ENCODE measurements at regions not wholly inside any gene's neighbourhood (a gene's known extent, or its start where the extent isn't known, plus 50 kb on each side); places are given as distances from the start of the nearest gene placed in this dataset.
"Not testable (repeated sequence)": the region's sequence is repeated elsewhere in the genome, so short reads cannot be mapped to it uniquely, and the experiment has no call there.

DNA sequence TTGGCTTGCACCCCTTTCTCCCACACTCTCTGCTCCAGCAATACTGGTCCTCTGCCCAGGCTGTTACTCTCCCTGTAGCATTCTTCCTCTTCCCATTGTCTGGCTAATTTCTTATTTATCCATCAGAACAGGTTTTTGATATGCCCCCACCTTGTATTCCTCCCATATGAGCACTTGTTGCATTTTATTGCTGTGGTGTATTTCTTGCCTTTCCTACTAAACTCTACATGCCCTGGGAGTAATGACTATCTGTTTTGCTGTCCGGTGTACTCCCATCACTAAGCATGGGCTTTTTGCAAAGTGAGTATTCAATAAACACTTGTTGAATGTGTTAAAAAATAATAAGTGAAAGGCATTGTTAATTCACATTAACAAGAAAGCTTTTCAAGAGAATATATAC lies 104.3 kb upstream of the RANBP3L start:
- Histone ChIP-seq H3K9me3 (no peaks in the 10 kb centered on the region), H3K27me3 (no peaks in the 10 kb centered on the region), H3K4me3 (no peak overlapping the region), H3K4me1 (no peaks in the 10 kb centered on the region), H3K36me3 (ENCODE audit: low read depth, missing control alignments) (no peaks in the 10 kb centered on the region), H3K27ac (no peak overlapping the region)
- no peak for TF ChIP-seq POLR2A (IDR thresholded peaks at IDR 0.05)
- TF ChIP-seq, protein P1, sequence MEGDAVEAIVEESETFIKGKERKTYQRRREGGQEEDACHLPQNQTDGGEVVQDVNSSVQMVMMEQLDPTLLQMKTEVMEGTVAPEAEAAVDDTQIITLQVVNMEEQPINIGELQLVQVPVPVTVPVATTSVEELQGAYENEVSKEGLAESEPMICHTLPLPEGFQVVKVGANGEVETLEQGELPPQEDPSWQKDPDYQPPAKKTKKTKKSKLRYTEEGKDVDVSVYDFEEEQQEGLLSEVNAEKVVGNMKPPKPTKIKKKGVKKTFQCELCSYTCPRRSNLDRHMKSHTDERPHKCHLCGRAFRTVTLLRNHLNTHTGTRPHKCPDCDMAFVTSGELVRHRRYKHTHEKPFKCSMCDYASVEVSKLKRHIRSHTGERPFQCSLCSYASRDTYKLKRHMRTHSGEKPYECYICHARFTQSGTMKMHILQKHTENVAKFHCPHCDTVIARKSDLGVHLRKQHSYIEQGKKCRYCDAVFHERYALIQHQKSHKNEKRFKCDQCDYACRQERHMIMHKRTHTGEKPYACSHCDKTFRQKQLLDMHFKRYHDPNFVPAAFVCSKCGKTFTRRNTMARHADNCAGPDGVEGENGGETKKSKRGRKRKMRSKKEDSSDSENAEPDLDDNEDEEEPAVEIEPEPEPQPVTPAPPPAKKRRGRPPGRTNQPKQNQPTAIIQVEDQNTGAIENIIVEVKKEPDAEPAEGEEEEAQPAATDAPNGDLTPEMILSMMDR (IDR thresholded peaks at IDR 0.05), result no peak
- no peak for DNase-seq
- intact Hi-C loops (cut with DNase I; ENCODE audit: low total_unique reads), result no loop called here
- 95 to 100% methylated on average over 1 of the region's 1 CpG for WGBS, 2 donors

DNA sequence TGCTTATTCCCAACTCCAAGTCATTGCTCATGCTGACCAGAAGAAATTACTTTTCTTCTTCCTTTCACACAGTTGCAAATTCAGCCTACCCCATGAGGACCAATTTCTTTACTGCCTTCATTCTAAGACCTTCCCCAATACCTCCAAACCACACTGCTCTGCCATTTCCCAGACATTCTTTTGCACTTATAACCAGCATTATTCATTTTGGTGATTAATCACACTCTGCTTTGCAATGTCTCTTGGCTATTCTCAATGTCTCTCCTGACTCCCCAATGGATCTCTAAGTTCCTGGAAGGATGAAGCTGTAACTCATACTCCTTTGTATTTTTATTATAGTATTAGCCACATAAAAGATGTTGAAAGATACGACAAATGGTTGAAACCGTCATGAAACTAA lies 105.7 kb upstream of the RANBP3L start:
- Histone ChIP-seq H3K4me1 (no peaks in the 10 kb centered on the region), H3K27ac (no peak overlapping the region), H3K36me3 (ENCODE audit: low read depth, missing control alignments) (no peaks in the 10 kb centered on the region), H3K27me3 (no peaks in the 10 kb centered on the region), H3K4me3 (no peak overlapping the region), H3K9me3 (no peaks in the 10 kb centered on the region)
- intact Hi-C loops (cut with DNase I; ENCODE audit: low total_unique reads), result no loop called here
- TF ChIP-seq, protein P1 (IDR thresholded peaks at IDR 0.05), result no peak
- no peak for TF ChIP-seq POLR2A (IDR thresholded peaks at IDR 0.05)
- DNase-seq, result no peak
- 94% methylated on average over 2 of the region's 2 CpGs for WGBS, 2 donors

DNA sequence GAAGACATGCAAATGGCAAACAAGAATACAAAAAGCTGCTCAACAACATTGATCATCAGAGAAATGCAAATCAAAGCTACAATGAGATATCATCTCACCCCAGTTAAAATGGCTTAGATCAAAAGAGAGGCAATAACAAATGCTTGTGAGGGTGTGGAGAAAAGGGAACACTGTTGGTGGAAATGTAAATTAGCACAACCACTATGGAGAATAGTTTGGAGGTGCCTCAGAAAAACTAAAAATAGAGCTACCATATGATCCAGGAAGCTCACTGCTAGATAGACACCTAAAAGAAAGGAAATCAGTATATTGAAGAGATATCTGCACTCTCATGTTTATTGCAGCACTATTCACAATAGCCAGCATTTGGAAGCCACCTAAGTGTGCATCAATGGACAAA lies 108.0 kb upstream of the RANBP3L start:
- H3K27ac ChIP-seq; H3K36me3 ChIP-seq (ENCODE audit: low read depth, missing control alignments); H3K27me3 ChIP-seq; H3K4me1 ChIP-seq; DNase-seq; H3K9me3 ChIP-seq; intact Hi-C loops (cut with DNase I; ENCODE audit: low total_unique reads); H3K4me3 ChIP-seq: not testable (repeated sequence)

DNA sequence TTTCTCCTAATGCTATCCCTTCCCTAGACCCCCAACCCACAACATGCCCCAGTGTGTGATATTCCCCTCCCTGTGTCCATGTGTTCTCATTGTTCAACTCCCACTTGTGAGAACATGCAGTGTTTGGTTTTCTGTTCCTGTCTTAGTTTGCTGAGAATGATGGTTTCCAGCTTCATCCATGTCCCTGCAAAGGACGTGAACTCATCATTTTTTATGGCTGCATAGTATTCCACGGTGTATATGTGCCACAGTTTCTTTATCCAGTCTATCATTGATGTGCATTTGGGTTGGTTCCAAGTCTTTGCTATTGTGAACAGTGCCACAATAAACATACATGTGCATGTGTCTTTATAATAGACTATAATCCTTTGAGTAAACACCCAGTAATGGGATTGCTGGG lies 109.0 kb upstream of the RANBP3L start:
- H3K9me3 ChIP-seq; H3K36me3 ChIP-seq (ENCODE audit: low read depth, missing control alignments); intact Hi-C loops (cut with DNase I; ENCODE audit: low total_unique reads); H3K27ac ChIP-seq; H3K27me3 ChIP-seq; DNase-seq; H3K4me3 ChIP-seq; H3K4me1 ChIP-seq: not testable (repeated sequence)
- 89 to 93% methylated on average over 2 of the region's 2 CpGs for WGBS, 2 donors

DNA sequence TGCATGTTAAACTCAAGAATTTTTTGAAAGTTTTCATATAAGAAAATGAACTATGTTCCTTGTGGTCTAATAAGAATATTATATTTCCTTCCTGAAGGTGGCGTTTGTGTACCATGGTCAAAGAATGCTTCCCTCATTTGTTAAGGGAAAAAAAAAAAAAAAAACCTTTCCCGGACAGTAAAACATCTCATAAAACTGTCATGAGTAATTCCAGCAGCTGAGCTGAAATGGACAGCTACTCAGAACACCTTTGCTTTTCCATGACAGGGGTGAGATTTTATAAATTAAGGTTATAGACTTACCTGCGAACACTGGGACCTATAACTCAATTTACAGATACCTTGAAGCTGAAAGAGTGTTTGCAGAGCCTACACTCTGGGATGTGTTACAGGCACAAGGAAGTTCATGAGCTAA lies 113.2 kb upstream of the RANBP3L start:
- intact Hi-C loops (cut with DNase I; ENCODE audit: low total_unique reads), result loop anchor here (5.0 kb wide), 1 partner anchor 277 kb away; no protein-coding TSS in a partner anchor
- H3K4me3 ChIP-seq, result no peak overlapping the region
- H3K36me3 ChIP-seq (ENCODE audit: low read depth, missing control alignments), result no peaks in the 10 kb centered on the region
- no peak for DNase-seq
- 40 to 41% methylated on average over 3 of the region's 3 CpGs for WGBS, 2 donors
- no peaks in the 10 kb centered on the region for H3K4me1 ChIP-seq
- no peak for TF ChIP-seq POLR2A (IDR thresholded peaks at IDR 0.05)
- TF ChIP-seq, protein P1 (IDR thresholded peaks at IDR 0.05), result peak; percentile 26 to 52 (median 36)
- H3K27ac ChIP-seq, result no peak overlapping the region
- H3K27me3 ChIP-seq, result no peaks in the 10 kb centered on the region
- H3K9me3 ChIP-seq, result no peaks in the 10 kb centered on the region

DNA sequence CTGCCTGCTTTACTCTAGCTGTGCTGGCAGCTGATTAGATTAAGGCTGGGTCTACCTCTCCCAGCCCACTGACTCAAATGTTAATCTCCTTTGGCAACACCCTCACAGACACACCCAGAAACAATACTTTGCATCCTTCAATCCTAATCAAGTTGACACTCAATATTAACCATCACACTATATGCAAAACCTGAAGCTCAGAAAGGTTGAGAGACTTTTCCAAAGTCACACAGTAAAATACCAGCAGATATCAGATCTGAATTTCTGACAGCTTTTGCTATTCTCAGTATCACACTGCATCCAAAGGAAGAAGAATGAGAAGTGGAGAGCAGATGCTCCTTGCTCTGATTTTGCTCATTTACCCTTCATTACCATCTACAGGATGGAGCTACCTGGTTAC lies 114.9 kb upstream of the RANBP3L start:
- no peak for DNase-seq
- no peaks in the 10 kb centered on the region for H3K27me3 ChIP-seq
- H3K4me3 ChIP-seq, result no peak overlapping the region
- no peaks in the 10 kb centered on the region for H3K36me3 ChIP-seq (ENCODE audit: low read depth, missing control alignments)
- no peak overlapping the region for H3K27ac ChIP-seq
- TF ChIP-seq, protein P1 (IDR thresholded peaks at IDR 0.05), result no peak
- no peak for TF ChIP-seq POLR2A (IDR thresholded peaks at IDR 0.05)
- H3K4me1 ChIP-seq, result no peaks in the 10 kb centered on the region
- H3K9me3 ChIP-seq, result no peaks in the 10 kb centered on the region
- intact Hi-C loops (cut with DNase I; ENCODE audit: low total_unique reads), result loop anchor here (5.0 kb wide), 1 partner anchor 276 kb away; no protein-coding TSS in a partner anchor

Data from testis (tissue), 2 donors.